PC-3 (cell line): ENCODE measurements at regions not wholly inside any gene's neighbourhood (a gene's known extent, or its start where the extent isn't known, plus 50 kb on each side); places are given as distances from the start of the nearest gene placed in this dataset.

Experiments
- CTCF ChIP-seq: fragments of 300-600 bp; sonication (generic); conservative IDR thresholded peaks from 2 replicates; pipeline ENCODE4 v1.5.1; 2017; ENCODE audit warnings: antibody characterized with exemption, low read depth, mild to moderate bottlenecking, low read length
- EZH2 ChIP-seq: fragments of 300-600 bp; sonication (generic); IDR thresholded peaks from one replicate; pipeline ENCODE4 v1.6.1; 2017; ENCODE audit warnings: antibody characterized with exemption, mild to moderate bottlenecking, low read length; ENCODE audit not compliant: unreplicated experiment
- EZH2phosphoT487 ChIP-seq: fragments of 300-600 bp; sonication (generic); IDR thresholded peaks from 2 replicates; pipeline ENCODE4 v1.6.1; 2018; ENCODE audit warnings: mild to moderate bottlenecking, antibody characterized with exemption, low read length, borderline replicate concordance

DNA sequence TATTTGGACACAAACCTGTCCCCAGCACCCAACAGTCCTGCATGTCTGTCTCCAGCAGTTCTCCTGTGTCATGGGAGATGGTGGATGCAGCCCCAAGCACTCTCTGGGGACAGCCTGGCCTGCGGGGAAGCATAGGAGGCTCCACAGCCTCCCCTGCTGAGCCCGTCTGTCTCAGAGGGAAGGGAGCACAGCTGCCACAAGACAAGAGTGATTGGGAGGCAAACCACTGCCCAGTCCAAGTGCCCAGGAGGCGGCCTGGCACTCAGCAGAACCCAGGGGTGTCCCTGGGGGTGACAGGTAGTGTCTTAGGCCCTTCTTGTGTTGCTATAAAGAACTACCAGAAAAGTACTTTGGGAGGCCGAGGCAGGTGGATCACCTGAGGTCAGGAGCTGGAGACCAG is 211.2 kb upstream of the MYT1L start:
- TF ChIP-seq CTCF = no peak
- no peak for TF ChIP-seq EZH2phosphoT487
- TF ChIP-seq EZH2 = no peak
